Activated T-cell treated with anti-CD3 and anti-CD28 coated beads, Interleukin-2, amount 50 U/mL, for 48 hours (primary cell): ENCODE measurements at regions not wholly inside any gene's neighbourhood (a gene's known extent, or its start where the extent isn't known, plus 50 kb on each side); places are given as distances from the start of the nearest gene placed in this dataset.
"Not testable (repeated sequence)": the region's sequence is repeated elsewhere in the genome, so short reads cannot be mapped to it uniquely, and the experiment has no call there.

Experiments
- DNase-seq, 2 experiments: peaks; one replicate each; pipeline ENCODE4 v3.0.0-alpha.2; 2020

DNA sequence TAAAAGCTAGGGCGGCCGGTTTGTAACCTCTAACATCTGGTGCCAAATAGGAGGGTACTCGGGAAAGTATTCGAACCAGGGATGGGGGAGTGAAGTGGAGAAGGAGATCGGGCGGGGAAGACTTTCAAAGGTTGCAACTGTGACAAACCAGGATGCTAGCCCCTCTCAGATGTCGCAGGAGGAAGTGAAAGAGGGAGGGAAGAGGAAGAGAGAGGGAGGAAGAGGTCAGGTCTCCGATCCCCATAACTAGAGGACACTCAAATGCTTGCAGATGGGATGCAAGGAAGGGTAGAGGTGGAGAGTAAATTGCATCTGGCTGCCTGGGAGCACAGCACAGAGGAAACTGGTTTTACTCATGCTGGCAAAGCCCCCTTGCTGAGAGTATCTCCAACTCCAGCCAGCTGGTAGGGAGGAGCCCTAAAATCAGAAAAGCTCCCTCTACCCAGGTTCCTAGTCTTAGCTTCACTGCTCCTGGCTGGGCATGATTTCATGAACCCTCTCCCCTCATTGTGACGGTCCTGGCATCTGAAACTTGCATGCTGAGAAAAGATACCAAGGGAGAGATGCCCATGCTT, 696.7 kb upstream of the TBX3 start:
- DNase-seq, result no peak

DNA sequence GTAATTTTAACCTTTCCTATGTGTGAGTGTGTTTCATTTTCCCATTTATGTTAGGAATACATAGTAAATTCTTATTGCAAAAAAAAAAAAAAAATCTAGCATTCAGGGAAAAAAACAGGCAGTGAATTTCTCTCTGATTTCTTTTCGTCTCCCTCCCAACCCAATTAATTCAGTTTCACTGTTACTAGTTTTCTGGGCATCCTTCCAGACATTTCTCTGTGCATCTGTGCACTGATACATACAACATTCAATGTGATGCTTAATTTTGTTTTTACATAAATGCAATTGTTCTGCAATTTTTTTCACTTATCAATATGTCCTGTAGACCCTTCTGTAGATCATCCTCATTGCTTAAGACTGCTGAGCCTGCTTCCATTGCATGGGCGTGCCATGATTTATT, 694.3 kb upstream of the TBX3 start:
- no peak for DNase-seq

DNA sequence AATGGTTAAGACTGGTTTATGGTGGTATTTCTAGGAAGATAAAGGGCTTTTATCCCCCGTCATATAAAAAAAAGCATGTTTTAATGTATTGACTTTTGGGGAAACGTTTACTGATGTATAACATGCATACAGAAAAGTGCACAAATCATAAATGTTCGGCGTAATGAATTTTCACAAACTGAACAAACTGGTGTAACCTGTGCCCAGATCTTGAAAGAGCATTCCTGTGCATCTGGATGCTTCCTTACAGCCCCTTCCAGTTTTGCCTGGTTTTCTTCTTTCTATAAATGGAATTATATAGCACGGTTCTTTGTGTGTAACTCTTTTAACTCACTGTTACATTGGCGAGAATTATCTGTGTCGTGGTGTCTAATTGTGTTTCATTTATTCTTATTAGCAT, 693.8 kb upstream of the TBX3 start:
- no peak for DNase-seq

DNA sequence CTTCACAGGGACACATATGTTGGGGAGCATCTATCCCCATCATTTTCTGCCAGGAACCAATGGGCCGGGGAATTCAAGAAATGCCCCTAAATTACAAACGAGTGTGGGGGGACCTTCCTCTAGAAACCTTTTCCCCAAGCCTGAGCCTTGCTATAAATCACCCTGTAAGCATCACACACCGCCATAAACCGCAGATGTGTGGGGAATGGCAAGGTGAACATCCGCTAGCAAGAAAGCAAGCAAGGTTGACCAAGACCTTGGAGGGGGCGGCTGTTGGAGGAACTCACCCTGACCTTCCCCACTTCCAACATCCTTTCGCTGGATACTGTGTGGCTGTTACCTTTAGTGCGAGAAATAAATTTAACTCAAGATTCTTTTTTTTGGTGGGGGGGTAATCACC, 693.3 kb upstream of the TBX3 start:
- DNase-seq, result no peak

DNA sequence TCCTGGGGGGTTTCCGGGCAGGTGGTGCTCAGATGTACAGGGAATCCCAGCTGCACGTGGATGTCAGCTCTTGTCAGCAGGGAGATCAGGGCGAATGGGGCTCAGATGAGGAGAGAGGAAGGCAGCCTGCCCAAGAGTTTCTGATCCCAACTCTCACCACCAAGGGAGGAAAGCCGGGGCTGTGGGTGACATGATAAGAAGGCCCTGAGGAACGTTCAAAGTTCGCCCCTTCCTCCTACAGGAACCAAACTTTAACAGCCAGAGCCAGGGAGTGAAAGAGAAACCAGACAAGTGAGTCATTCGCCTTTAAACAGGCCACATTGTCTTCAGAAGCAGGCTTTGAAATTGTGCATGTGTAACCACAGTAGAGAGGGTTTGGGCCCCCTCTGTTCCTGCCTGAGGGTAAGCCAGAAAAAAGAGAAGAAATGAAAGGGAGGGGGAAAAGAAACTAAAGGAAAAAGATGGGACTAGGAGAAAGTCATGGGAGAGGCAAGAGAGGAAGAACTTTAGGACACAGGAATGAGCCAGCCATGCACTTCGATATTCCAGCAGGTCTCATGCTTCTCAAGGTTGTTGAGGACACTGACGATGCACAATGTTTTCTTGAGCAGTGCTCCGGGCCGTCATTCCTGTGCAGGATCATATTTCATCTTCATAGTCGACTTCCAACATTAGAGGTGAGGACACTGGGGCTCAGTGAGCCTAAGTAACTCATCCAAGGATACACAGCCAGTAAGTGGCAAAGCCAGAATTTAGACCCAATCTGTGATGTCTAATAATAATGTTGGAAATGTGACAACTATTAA, 691.4 kb upstream of the TBX3 start:
- peak in 1 of 2 experiments; percentile 16 for DNase-seq

DNA sequence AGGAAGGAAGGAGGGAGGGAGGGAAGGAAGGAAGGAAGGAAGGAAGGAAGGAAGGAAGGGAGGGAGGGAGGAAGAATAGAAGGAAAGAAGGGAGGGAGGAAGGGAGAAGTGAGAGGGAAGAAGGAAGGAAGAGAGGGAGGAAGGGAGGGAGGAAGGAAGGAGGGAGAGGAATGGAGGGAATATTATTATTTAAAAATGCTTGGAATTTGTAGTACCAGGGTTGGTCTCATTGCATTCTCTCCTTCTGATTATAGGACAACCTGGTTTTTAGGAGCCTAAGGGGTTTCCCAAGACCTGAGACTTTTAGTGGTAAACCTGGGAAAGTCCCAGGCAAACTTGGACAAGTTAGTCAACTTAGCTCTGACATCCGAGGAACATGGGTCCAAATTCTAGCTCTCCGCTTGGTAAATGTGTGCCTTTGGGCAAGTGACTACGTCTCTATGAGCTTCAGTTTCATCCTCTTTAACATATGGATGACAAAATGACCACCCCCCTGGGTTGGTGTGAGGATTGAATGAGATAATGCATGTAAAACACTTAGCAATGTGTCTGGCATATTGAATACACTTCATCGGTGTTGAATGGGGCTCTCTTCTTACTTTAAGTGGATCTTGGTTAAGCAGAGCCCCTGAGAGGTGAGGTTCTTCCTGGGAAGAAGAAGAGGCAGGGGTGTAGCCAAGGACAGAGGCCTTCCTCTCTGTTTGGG, 690.7 kb upstream of the TBX3 start:
- no peak for DNase-seq

DNA sequence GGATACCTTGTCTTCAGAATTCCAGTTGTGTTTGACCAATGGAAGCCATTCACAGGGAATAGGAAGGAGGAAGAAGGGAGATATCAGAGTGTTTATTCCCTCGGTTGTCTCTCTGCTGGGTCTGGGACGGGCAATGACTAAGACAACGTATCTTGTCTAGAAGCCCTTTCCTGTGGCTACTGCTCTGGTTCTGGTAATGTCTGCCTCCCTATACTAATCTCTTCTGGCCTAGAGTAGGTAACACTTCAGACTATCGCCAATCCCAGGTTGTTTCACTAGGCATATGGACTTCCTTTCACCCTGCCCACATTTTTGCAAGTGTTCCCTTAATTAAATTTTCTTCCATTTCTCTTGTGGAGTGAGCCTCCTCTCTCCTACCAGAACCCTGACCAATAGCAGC, 687.7 kb upstream of the TBX3 start:
- no peak for DNase-seq

DNA sequence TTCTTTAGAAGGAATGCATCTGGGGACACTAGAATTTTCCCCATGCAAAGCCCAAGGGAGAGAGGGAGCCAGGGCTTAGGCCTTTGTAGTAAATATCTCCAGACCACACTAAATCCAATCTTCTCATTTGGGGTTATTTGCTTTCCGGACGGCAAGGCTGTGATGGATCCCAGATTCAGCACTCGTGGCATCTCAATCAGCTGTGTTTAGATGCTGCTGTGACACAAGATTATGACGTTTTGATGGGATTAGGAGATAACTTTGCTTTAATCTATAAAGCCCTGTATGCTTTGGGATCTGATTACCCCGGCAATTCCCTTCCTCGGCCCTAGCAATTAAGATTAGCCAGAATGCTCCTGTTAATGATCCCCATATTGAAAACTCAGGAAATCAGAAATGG, 686.7 kb upstream of the TBX3 start:
- no peak for DNase-seq

DNA sequence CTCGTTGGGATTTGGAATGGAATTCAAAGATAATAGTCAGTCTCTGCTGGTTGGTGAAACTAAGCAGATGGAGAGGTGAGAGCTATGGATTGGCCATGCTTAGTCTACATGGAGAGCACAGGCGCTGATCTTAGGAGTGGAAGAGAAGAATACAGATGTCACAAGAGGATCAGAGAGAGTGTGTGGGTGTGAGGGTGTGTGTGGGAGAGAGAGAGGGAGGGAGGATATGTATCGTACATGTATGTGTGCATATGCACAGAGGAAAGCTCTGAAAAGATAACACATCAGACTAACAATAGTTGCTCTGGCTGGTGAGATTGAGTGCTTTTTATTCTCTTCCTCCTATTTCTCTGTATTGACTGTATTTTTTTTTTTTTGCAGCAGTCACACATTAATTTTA, 686.2 kb upstream of the TBX3 start:
- DNase-seq, result no peak

DNA sequence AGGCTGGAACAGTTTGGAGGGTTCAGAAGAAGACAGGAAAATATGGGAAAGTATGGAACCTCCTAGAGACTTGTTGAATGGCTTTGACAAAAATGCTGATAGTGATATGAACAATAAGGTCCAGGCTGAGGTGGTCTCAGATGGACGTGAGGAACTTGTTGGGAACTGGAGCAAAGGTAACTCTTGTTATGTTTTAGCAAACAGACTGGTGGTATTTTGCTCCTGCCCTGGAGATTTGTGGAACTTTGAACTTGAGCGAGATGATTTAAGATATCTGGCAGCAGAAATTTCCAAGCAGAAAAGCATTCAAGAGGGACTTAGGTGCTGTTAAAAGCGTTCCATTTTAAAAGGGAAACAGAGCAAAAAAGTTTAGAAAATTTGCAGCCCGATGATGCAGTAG, 682.3 kb upstream of the TBX3 start:
- DNase-seq, result not testable (repeated sequence)

DNA sequence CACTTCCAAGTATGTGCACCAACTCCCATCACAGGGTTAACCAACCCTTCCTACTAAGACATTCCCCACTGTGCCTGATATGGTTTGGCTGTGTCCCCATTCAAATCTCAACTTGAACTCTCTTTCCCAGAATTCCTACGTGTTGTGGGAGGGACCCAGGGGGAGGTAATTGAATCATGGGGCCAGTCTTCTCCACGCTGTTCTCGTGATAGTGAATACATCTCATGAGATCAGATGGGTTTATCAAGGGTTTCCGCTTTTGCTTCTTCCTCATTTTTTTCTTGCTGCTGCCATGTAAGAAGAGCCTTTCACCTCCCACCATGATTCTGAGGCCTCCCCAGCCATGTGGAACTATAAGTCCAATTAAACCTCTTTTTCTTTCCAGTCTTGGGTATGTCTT, 681.8 kb upstream of the TBX3 start:
- DNase-seq, result not testable (repeated sequence)

DNA sequence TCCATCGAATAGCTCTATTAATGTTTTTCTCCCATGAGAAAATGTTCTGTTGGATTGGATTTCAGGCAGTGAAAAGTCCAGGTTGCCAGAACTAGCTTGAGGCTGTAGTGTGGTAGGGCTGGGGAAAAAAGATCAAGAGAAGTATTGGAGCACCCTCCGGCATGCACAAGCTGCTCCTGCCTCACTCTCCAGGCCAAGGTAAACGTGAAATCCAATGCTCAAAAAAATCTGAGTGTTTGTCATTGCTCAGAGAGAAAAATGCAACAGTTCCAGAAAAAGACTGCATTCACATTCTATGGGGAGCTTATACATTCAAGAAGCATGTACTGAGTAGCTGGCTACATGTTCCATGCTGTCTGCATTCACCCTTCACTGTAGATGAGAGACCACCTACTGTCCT, 680.9 kb upstream of the TBX3 start:
- no peak for DNase-seq

DNA sequence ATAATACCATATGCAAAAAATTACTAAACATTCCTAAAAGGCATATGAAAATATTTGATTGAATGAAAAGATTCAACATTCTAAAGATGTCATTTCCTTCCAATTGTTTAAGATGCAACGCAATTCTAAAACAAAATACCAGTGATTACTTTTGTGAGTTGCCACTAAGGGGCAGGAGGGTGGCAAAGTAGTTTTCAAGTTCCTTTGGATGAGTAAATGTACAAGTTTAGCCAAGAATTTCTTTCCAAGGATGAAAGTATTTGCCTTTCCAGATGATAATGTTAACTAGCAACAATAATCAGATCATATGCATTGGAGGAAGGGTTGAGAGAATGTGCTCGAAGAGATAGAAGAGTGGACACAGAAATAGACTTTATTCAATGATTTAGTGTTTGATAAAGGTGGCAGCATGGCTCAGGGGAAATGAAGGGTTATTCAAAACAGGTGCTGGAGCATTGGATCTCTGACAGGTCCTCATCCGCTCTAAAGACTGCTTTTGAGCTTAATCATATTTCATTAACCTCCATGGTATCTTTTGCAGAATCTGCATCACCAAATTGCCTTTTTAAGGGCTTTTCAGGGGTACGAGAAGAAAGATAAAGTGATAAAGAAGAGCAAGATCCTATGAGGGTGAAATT, 678.5 kb upstream of the TBX3 start:
- no peak for DNase-seq

DNA sequence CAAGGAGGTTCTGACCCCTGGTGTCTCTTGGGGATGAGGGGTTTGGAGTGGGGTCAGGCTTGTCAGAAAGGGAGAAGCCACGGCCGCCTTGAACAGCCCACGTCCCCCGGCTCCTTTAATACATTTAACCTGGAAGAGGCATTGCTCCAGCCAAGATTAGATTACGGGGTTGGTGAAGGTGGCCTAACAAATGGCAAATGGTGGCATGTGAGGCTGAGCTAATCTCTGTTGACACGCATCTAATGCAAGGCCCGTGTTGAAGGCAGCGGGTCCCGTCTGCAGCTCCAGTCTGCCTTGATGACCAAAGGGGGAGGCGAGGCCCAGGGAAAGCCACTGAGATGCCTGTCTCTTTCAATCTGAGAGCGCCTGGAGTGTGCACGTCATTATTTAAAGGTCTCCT, 673.7 kb upstream of the TBX3 start:
- no peak for DNase-seq

DNA sequence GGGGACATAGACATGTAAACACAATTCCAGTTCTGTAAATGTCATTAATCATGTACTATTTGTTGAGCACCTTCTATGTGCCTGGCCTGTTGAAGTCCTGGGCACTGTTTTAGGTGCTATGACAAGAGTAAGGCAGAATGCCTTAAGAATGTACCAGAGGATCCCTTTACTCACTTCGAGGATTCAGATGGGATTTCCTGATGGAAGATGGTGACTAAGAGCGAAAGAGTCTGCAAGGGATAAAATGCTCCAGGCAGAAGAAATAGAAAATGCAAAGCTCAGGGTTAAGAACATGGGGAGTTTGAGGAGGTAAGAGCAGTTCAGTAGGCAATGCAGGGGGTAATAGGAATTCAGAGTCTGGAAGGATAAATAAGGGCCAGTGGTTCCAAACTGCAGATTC, 671.3 kb upstream of the TBX3 start:
- DNase-seq, result no peak

DNA sequence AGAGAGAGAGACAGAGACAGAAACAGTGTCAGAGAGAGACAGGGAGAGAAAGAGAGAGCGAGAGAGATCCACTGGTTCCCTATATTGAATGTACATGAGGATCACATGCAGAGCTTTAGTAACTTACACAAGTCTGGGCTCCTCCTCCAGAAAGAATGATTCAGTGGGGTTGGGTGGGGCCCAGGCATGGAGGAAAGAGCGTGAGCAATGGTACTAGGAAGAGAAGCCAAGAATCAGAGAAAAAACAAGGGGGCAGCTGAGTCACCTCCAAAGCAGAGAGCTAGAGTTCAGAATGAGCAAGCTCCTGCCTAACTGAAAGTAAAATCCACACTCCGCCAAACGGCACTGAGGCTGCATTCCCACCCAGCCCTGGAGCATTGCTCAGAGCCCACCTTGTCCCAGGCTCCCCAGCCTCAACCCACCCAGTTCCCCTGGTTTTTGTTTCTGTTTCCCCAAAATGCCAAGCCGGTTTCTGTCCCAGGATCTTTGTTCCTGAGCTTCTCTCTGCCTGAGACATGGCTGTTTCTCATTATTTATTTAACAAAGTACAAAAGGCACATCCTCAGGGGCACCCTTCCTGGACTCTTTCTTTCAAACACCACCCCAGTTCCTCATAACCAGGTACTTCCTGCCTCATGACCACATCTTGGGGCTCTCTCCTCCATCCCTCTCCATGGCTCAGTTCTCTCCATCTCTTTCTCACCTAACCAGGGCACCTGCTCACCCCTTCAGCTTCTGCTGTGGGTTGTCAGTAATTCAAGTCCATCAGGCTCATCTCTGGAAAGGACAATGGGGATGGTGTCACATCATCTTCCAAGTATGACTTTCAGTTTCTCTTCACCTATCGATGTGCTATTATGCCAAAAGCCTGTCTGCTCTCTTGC, 670.3 kb upstream of the TBX3 start:
- peak; percentile 18 to 19 for DNase-seq

DNA sequence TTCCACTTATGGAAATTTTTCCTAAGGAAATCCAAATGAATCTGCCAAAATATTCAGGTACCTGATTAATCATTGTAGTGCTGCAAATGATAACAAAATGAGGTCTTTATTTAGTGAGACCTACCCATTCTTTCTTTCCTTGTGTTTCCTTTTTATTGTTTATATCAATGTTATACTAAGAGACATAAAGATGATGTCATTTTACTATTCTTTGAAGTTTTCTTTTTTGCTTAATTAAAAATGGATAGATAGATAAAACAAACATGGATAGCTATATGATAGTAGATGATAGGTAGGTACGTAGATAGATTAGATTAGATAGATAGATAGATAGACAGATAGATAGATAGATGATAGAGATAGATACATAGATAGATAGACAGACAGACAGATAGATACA, 669.5 kb upstream of the TBX3 start:
- no peak for DNase-seq

DNA sequence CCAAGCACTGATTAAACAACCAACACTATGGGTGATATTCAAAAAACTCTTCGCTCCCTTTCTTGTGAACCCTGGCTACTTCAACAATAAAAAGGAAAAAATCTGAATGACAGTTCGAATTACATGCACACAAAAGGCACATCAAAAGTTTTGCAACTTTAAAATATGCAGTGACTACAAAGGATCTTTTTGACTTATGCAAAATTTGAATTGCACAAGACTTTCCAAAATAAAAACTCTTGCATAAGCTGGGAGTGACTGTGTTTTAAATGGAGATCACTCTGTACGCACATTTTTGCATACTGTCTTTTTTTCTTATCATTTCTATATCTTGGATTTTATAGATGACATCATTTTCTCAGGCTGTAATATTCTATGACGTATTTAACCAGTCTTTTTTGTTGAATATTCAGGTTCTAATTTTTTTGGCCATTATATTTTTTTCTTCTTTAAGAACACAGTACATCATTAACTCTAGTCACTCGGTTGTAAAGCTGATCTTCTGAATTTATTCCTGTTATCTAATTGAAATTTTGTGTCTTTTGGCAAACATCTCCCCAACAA, 667.6 kb upstream of the TBX3 start:
- DNase-seq, result no peak

DNA sequence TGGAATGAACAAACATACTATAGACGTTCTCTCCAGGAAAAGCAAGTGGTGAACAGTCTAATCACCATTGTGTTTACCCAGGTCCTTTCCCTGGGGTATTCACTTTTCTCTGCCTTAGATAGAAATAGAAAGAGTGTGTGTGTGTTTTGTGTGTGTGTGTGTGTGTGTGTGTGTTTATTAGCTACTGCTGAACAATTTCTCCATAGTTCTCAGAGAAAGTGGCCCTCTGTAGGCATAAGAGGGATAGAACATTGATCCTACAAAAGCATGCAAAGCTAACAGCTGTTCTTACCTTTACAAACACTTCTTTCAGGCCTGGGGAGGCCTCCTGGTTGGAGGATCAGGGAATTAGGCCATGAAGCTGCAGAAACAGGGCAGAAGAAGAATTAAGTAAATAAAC, 665.7 kb upstream of the TBX3 start:
- DNase-seq, result no peak

DNA sequence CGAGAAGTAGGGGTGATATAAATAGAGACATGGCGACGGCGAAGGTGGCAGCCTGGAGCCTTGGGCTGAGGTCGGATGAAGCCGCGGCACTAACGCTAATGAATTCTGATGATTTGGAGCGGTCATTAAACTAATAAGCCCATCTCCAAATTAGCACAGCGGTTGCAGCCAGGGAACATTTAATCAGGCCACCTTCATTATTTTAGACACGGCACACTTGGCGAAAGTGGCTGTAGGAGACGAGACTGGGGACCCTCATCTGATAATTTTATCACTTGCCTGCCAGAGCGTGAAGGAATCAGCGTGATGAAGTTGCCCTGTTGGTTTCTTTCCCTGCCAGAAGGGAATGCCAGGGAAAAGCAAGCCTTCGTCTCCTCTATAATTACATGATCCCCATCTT, 664.3 kb upstream of the TBX3 start:
- no peak for DNase-seq

DNA sequence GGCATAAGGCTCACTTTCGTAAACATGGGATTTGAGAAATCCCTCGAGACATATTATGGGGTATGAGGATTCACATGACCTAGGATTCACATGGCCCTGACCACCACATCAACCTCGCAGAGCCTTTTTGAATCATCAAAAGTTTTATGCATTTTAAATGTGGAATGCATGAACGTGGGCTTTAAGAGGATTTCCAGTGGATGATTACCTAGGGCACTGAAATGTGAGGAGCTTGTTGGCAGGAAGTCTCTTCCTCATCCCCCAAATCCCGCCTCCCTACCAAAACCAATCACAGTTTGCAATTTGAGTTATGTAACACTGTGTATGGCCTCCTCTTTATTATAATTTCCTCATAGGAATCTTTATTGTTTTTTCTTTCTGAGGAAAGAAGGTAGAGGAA, 659.6 kb upstream of the TBX3 start:
- DNase-seq, result no peak

DNA sequence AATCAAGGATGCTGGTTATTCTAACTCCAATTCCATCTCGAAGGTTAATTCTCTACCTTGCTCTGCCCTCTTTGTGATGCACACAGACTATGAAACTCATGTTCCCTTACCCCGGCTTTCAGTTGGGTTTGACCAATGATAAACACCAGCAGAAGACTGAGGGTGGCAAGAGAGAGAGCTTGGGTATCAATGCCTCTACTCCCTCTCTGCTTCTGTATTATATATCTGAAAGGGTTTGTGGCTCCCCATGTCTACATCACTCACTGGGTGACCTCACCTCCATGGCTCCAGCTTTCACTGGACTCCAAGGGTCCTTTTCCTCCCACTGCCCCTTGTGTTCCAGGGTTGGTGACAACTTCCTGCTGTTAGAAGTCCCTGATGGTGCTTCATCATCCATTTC, 659.0 kb upstream of the TBX3 start:
- no peak for DNase-seq
